ENCODE measurements at regions not wholly inside any gene's neighbourhood (a gene's known extent, or its start where the extent isn't known, plus 50 kb on each side); places are given as distances from the start of the nearest gene placed in this dataset.

- Histone ChIP-seq H3F3A (ENCODE audit: low read depth) (no peaks in the 10 kb centered on the region), H3K79me2 (ENCODE audit: insufficient read depth, low read length) (no peaks in the 10 kb centered on the region), H3K9ac (ENCODE audit: low read depth, low read length, poor library complexity, severe bottlenecking) (no peak overlapping the region), H3K4me2 (ENCODE audit: low read depth, low read length, poor library complexity, severe bottlenecking) (no peak overlapping the region), H3K36me3 (ENCODE audit: insufficient read depth, low read length) (no peaks in the 10 kb centered on the region), H3K4me3 (ENCODE audit: low read length, poor library complexity, severe bottlenecking) (no peak overlapping the region), H3K4me1 (ENCODE audit: insufficient read depth, low read length, poor library complexity, severe bottlenecking) (peaks cover 46% of the 10 kb centered on the region), H3K9me2 (replicated peaks; ENCODE audit: low read depth, low read length) (no peaks in the 10 kb centered on the region), H3K27me3 (ENCODE audit: insufficient read depth, low read length, poor library complexity, severe bottlenecking) (no peaks in the 10 kb centered on the region), H2AFZ (ENCODE audit: low read length) (peak overlapping the region; percentile 53; the same call in 1 of the 2 replicates), H3K9me3 (ENCODE audit: insufficient read depth, low read depth, low read length) (no peaks in the 10 kb centered on the region), H4K20me1 (ENCODE audit: insufficient read depth, low read length, poor library complexity, severe bottlenecking) (no peaks in the 10 kb centered on the region)
- TF ChIP-seq CTCF (conservative IDR thresholded peaks at IDR 0.05; ENCODE audit: low read length): no peak
- TF ChIP-seq EZH2phosphoT487 (IDR thresholded peaks at IDR 0.05; ENCODE audit: borderline replicate concordance): no peak
Observed at GRCh38 chr7:118325450-118325808, 100.9 kb downstream of the ANKRD7 start.

GRCh38 chr7:118327174-118327573, 102.7 kb downstream of the ANKRD7 start:
- Histone ChIP-seq H4K20me1 (ENCODE audit: insufficient read depth, low read length, poor library complexity, severe bottlenecking) (no peaks in the 10 kb centered on the region), H3K9me2 (replicated peaks; ENCODE audit: low read depth, low read length) (no peaks in the 10 kb centered on the region), H3K27me3 (ENCODE audit: insufficient read depth, low read length, poor library complexity, severe bottlenecking) (no peaks in the 10 kb centered on the region), H3K79me2 (ENCODE audit: insufficient read depth, low read length) (no peaks in the 10 kb centered on the region), H2AFZ (ENCODE audit: low read length) (no peak overlapping the region), H3K9me3 (ENCODE audit: insufficient read depth, low read depth, low read length) (no peaks in the 10 kb centered on the region), H3K36me3 (ENCODE audit: insufficient read depth, low read length) (no peaks in the 10 kb centered on the region), H3K9ac (ENCODE audit: low read depth, low read length, poor library complexity, severe bottlenecking) (no peak overlapping the region), H3F3A (ENCODE audit: low read depth) (no peaks in the 10 kb centered on the region), H3K4me3 (ENCODE audit: low read length, poor library complexity, severe bottlenecking) (no peak overlapping the region), H3K4me1 (ENCODE audit: insufficient read depth, low read length, poor library complexity, severe bottlenecking) (peaks cover 47% of the 10 kb centered on the region), H3K4me2 (ENCODE audit: low read depth, low read length, poor library complexity, severe bottlenecking) (no peak overlapping the region)
- TF ChIP-seq EZH2phosphoT487 (IDR thresholded peaks at IDR 0.05; ENCODE audit: borderline replicate concordance): no peak
- TF ChIP-seq CTCF (conservative IDR thresholded peaks at IDR 0.05; ENCODE audit: low read length): no peak

- H3K9me3 ChIP-seq (ENCODE audit: insufficient read depth, low read depth, low read length): no peaks in the 10 kb centered on the region
- H3K9me2 ChIP-seq (replicated peaks; ENCODE audit: low read depth, low read length): no peaks in the 10 kb centered on the region
- H3K4me2 ChIP-seq (ENCODE audit: low read depth, low read length, poor library complexity, severe bottlenecking): peak overlapping the region; percentile 66
- no peak overlapping the region for H3K4me3 ChIP-seq (ENCODE audit: low read length, poor library complexity, severe bottlenecking)
- H3K79me2 ChIP-seq (ENCODE audit: insufficient read depth, low read length): no peaks in the 10 kb centered on the region
- no peaks in the 10 kb centered on the region for H3K27me3 ChIP-seq (ENCODE audit: insufficient read depth, low read length, poor library complexity, severe bottlenecking)
- no peak for TF ChIP-seq EZH2phosphoT487 (IDR thresholded peaks at IDR 0.05; ENCODE audit: borderline replicate concordance)
- no peak for TF ChIP-seq CTCF (conservative IDR thresholded peaks at IDR 0.05; ENCODE audit: low read length)
- H2AFZ ChIP-seq (ENCODE audit: low read length): no peak overlapping the region
- peaks cover 47% of the 10 kb centered on the region for H3K4me1 ChIP-seq (ENCODE audit: insufficient read depth, low read length, poor library complexity, severe bottlenecking)
- H4K20me1 ChIP-seq (ENCODE audit: insufficient read depth, low read length, poor library complexity, severe bottlenecking): no peaks in the 10 kb centered on the region
- H3K9ac ChIP-seq (ENCODE audit: low read depth, low read length, poor library complexity, severe bottlenecking): peak overlapping the region; percentile 37
- no peaks in the 10 kb centered on the region for H3F3A ChIP-seq (ENCODE audit: low read depth)
- H3K36me3 ChIP-seq (ENCODE audit: insufficient read depth, low read length): no peaks in the 10 kb centered on the region
Observed at GRCh38 chr7:118328505-118329211, 104.2 kb downstream of the ANKRD7 start.

Measured in Loucy (cell line).